ENCODE measurements at regions not wholly inside any gene's neighbourhood (a gene's known extent, or its start where the extent isn't known, plus 50 kb on each side); places are given as distances from the start of the nearest gene placed in this dataset.
"Not testable (repeated sequence)": the region's sequence is repeated elsewhere in the genome, so short reads cannot be mapped to it uniquely, and the experiment has no call there.

- H3K4me1 Mint-ChIP-seq: no peaks in the 10 kb centered on the region
- H3K4me3 Mint-ChIP-seq: no peak overlapping the region
- CTCF ChIA-PET: no interaction called here
- H3K27me3 Mint-ChIP-seq: no peaks in the 10 kb centered on the region
- no peaks in the 10 kb centered on the region for H3K36me3 Mint-ChIP-seq
- DNase-seq (no peak), ATAC-seq (no peak)
- H3K9me3 Mint-ChIP-seq (ENCODE audit: low read depth): peaks cover 13% of the 10 kb centered on the region
- H3K27ac Mint-ChIP-seq: no peak overlapping the region
These were observed 466.2 kb upstream of the FOXG1 start for GRCh38 chr14:28300356-28300755.

- no peak for DNase-seq
- H3K27ac Mint-ChIP-seq: no peak overlapping the region
- CTCF ChIA-PET: no interaction called here
- no peaks in the 10 kb centered on the region for H3K4me1 Mint-ChIP-seq
- peaks cover 13% of the 10 kb centered on the region for H3K9me3 Mint-ChIP-seq (ENCODE audit: low read depth)
- H3K4me3 Mint-ChIP-seq: no peak overlapping the region
- no peak for ATAC-seq
- H3K36me3 Mint-ChIP-seq: no peaks in the 10 kb centered on the region
- no peaks in the 10 kb centered on the region for H3K27me3 Mint-ChIP-seq
These were observed 465.4 kb upstream of the FOXG1 start for GRCh38 chr14:28301179-28301578.

GRCh38 chr14:28303248-28303647 is 463.3 kb upstream of the FOXG1 start:
- no peak for ATAC-seq

GRCh38 chr14:28305938-28306337 is 460.6 kb upstream of the FOXG1 start:
- Mint-ChIP-seq H3K9me3 (ENCODE audit: low read depth) (peaks cover 13% of the 10 kb centered on the region), H3K4me3 (no peak overlapping the region)

More at GRCh38 chr14:28303248-28303647, 463.3 kb upstream of the FOXG1 start:
- CTCF ChIA-PET: no interaction called here
- H3K9me3 Mint-ChIP-seq (ENCODE audit: low read depth): peaks cover 13% of the 10 kb centered on the region
- DNase-seq: no peak
- no peaks in the 10 kb centered on the region for H3K36me3 Mint-ChIP-seq
- H3K27me3 Mint-ChIP-seq: no peaks in the 10 kb centered on the region
- no peak overlapping the region for H3K4me3 Mint-ChIP-seq
- H3K27ac Mint-ChIP-seq: no peak overlapping the region
- no peaks in the 10 kb centered on the region for H3K4me1 Mint-ChIP-seq

GRCh38 chr14:28307506-28307905 is 459.1 kb upstream of the FOXG1 start:
- no peak overlapping the region for H3K27ac Mint-ChIP-seq
- H3K9me3 Mint-ChIP-seq (ENCODE audit: low read depth): peaks cover 13% of the 10 kb centered on the region
- H3K4me1 Mint-ChIP-seq: no peaks in the 10 kb centered on the region
- CTCF ChIA-PET: no interaction called here
- no peaks in the 10 kb centered on the region for H3K36me3 Mint-ChIP-seq
- ATAC-seq (no peak), DNase-seq (no peak)
- H3K27me3 Mint-ChIP-seq: no peaks in the 10 kb centered on the region
- no peak overlapping the region for H3K4me3 Mint-ChIP-seq

More at GRCh38 chr14:28305938-28306337, 460.6 kb upstream of the FOXG1 start:
- DNase-seq (no peak), ATAC-seq (no peak)
- H3K36me3 Mint-ChIP-seq: no peaks in the 10 kb centered on the region
- CTCF ChIA-PET: no interaction called here
- H3K27ac Mint-ChIP-seq: no peak overlapping the region
- no peaks in the 10 kb centered on the region for H3K27me3 Mint-ChIP-seq
- H3K4me1 Mint-ChIP-seq: no peaks in the 10 kb centered on the region

GRCh38 chr14:28308734-28309133 is 457.9 kb upstream of the FOXG1 start:
- Mint-ChIP-seq H3K27me3 (no peaks in the 10 kb centered on the region), H3K36me3 (no peaks in the 10 kb centered on the region), H3K4me1 (no peaks in the 10 kb centered on the region), H3K27ac (no peak overlapping the region), H3K4me3 (no peak overlapping the region), H3K9me3 (ENCODE audit: low read depth) (peaks cover 11% of the 10 kb centered on the region)
- ATAC-seq (no peak), DNase-seq (no peak)
- CTCF ChIA-PET: no interaction called here

GRCh38 chr14:28317890-28318675 is 448.5 kb upstream of the FOXG1 start:
- H3K27ac Mint-ChIP-seq; H3K27me3 Mint-ChIP-seq; H3K4me3 Mint-ChIP-seq; H3K36me3 Mint-ChIP-seq; DNase-seq; H3K4me1 Mint-ChIP-seq; ATAC-seq; H3K9me3 Mint-ChIP-seq (ENCODE audit: low read depth); CTCF ChIA-PET: not testable (repeated sequence)

GRCh38 chr14:28321475-28322244 is 444.9 kb upstream of the FOXG1 start:
- H3K4me3 Mint-ChIP-seq: no peak overlapping the region
- H3K36me3 Mint-ChIP-seq: no peaks in the 10 kb centered on the region
- CTCF ChIA-PET: no interaction called here
- no peak for DNase-seq
- no peak for ATAC-seq
- H3K27me3 Mint-ChIP-seq: no peaks in the 10 kb centered on the region
- H3K9me3 Mint-ChIP-seq (ENCODE audit: low read depth): no peaks in the 10 kb centered on the region
- no peak overlapping the region for H3K27ac Mint-ChIP-seq
- no peaks in the 10 kb centered on the region for H3K4me1 Mint-ChIP-seq

GRCh38 chr14:28323366-28323765 is 443.2 kb upstream of the FOXG1 start:
- Mint-ChIP-seq H3K27me3 (no peaks in the 10 kb centered on the region), H3K4me1 (no peaks in the 10 kb centered on the region), H3K36me3 (no peaks in the 10 kb centered on the region), H3K4me3 (no peak overlapping the region), H3K9me3 (ENCODE audit: low read depth) (no peaks in the 10 kb centered on the region), H3K27ac (no peak overlapping the region)
- ATAC-seq (no peak), DNase-seq (no peak)
- CTCF ChIA-PET: no interaction called here

GRCh38 chr14:28323951-28324741 is 442.4 kb upstream of the FOXG1 start:
- H3K9me3 Mint-ChIP-seq (ENCODE audit: low read depth): no peaks in the 10 kb centered on the region
- no peaks in the 10 kb centered on the region for H3K27me3 Mint-ChIP-seq
- H3K36me3 Mint-ChIP-seq: no peaks in the 10 kb centered on the region
- CTCF ChIA-PET: no interaction called here
- no peak for ATAC-seq
- no peak overlapping the region for H3K27ac Mint-ChIP-seq
- no peaks in the 10 kb centered on the region for H3K4me1 Mint-ChIP-seq
- H3K4me3 Mint-ChIP-seq: no peak overlapping the region
- no peak for DNase-seq

GRCh38 chr14:28340816-28341215 is 425.8 kb upstream of the FOXG1 start:
- Mint-ChIP-seq H3K4me3 (no peak overlapping the region), H3K36me3 (no peaks in the 10 kb centered on the region), H3K27ac (no peak overlapping the region), H3K4me1 (no peaks in the 10 kb centered on the region), H3K27me3 (no peaks in the 10 kb centered on the region), H3K9me3 (ENCODE audit: low read depth) (peaks cover 14% of the 10 kb centered on the region)
- DNase-seq (no peak), ATAC-seq (no peak)
- CTCF ChIA-PET: no interaction called here

- CTCF ChIA-PET: no interaction called here
These were observed 422.2 kb upstream of the FOXG1 start for GRCh38 chr14:28344381-28344780.

GRCh38 chr14:28348797-28349196 is 417.8 kb upstream of the FOXG1 start:
- Mint-ChIP-seq H3K9me3 (ENCODE audit: low read depth) (peaks cover 27% of the 10 kb centered on the region), H3K4me3 (no peak overlapping the region), H3K27ac (no peak overlapping the region), H3K27me3 (no peaks in the 10 kb centered on the region), H3K4me1 (no peaks in the 10 kb centered on the region), H3K36me3 (no peaks in the 10 kb centered on the region)
- DNase-seq: no peak
- no peak for ATAC-seq
- CTCF ChIA-PET: no interaction called here

More at GRCh38 chr14:28344381-28344780, 422.2 kb upstream of the FOXG1 start:
- H3K9me3 Mint-ChIP-seq (ENCODE audit: low read depth): peaks cover 29% of the 10 kb centered on the region
- H3K27me3 Mint-ChIP-seq: no peaks in the 10 kb centered on the region
- no peaks in the 10 kb centered on the region for H3K36me3 Mint-ChIP-seq
- DNase-seq (no peak), ATAC-seq (no peak)
- no peak overlapping the region for H3K4me3 Mint-ChIP-seq
- no peak overlapping the region for H3K27ac Mint-ChIP-seq
- no peaks in the 10 kb centered on the region for H3K4me1 Mint-ChIP-seq
